Suppressor macrophage treated with lipopolysaccharide for 1 hour (primary cell): ENCODE measurements at regions not wholly inside any gene's neighbourhood (a gene's known extent, or its start where the extent isn't known, plus 50 kb on each side); places are given as distances from the start of the nearest gene placed in this dataset.

Experiments used
- DNase-seq, 3 donors: peaks; one replicate each; pipeline ENCODE4 v3.0.0-alpha.2; 2020 to 2022

- DNase-seq: peak; percentile 58 to 69 (median 61)
Measured at GRCh38 chr10:113443141-113443925, 109.5 kb upstream of the HABP2 start.

- peak; percentile 11 to 41 (median 29) for DNase-seq
Measured at GRCh38 chr10:113444766-113445365, 108.0 kb upstream of the HABP2 start.

GRCh38 chr10:113445736-113446135 lies 107.1 kb upstream of the HABP2 start:
- peak in 2 of 3 donors; percentile 18 to 43 for DNase-seq

GRCh38 chr10:113446739-113447138 lies 106.1 kb upstream of the HABP2 start:
- no peak for DNase-seq

- DNase-seq: no peak
Measured at GRCh38 chr10:113447278-113447677, 105.6 kb upstream of the HABP2 start.

GRCh38 chr10:113449006-113449695 lies 103.7 kb upstream of the HABP2 start:
- no peak for DNase-seq

GRCh38 chr10:113450046-113450804 lies 102.6 kb upstream of the HABP2 start:
- no peak for DNase-seq

- DNase-seq: no peak
Measured at GRCh38 chr10:113450906-113451305, 101.9 kb upstream of the HABP2 start.

GRCh38 chr10:113452146-113452845 lies 100.6 kb upstream of the HABP2 start:
- DNase-seq: no peak

- DNase-seq: no peak
Measured at GRCh38 chr10:113453351-113453750, 99.5 kb upstream of the HABP2 start.

GRCh38 chr10:113454341-113455061 lies 98.4 kb upstream of the HABP2 start:
- DNase-seq: peak; percentile 50 to 70 (median 60)

- DNase-seq: peak; percentile 27 to 41 (median 27)
Measured at GRCh38 chr10:113455947-113456346, 96.9 kb upstream of the HABP2 start.

- DNase-seq: no peak
Measured at GRCh38 chr10:113456741-113457140, 96.1 kb upstream of the HABP2 start.

GRCh38 chr10:113457408-113457807 lies 95.4 kb upstream of the HABP2 start:
- DNase-seq: no peak

- no peak for DNase-seq
Measured at GRCh38 chr10:113458451-113458850, 94.4 kb upstream of the HABP2 start.

GRCh38 chr10:113458944-113459343 lies 93.9 kb upstream of the HABP2 start:
- DNase-seq: no peak

- DNase-seq: no peak
Measured at GRCh38 chr10:113459626-113460280, 93.1 kb upstream of the HABP2 start.

GRCh38 chr10:113463083-113463482 lies 89.8 kb upstream of the HABP2 start:
- no peak for DNase-seq

- DNase-seq: no peak
Measured at GRCh38 chr10:113463777-113464176, 89.1 kb upstream of the HABP2 start.

- DNase-seq: no peak
Measured at GRCh38 chr10:113469796-113470195, 83.1 kb upstream of the HABP2 start.
